NCI-H187 treated with DMSO at 0.1 percent for 48 hours (cell line): ENCODE measurements at regions not wholly inside any gene's neighbourhood (a gene's known extent, or its start where the extent isn't known, plus 50 kb on each side); places are given as distances from the start of the nearest gene placed in this dataset.

Experiments used
- DNase-seq: peaks from one replicate; lab custom pipeline; 2025; lab: John Stamatoyannopoulos, UW

DNA sequence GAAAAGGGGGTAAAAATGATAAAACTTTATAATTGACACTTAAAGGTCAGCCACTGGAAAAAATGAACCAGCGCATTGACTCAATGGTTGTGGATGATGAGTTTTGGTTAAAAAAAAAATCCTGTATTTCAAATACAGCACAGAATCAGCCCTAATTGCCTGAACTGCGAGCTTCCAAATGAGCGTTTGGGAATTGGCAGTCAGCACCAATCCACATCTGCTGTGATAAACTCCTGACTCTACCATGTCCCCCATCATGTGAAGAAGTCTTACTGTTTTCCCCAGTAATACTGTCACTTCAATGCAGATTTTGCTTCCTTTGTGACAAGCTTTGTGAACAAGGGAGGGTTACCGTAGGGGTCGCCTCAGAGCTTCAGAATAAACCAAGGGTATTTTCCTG is 235.4 kb downstream of the EBLN2 start:
- DNase-seq: no peak

- DNase-seq: no peak
Observed at GRCh38 chr3:73298243-73299183, 237.1 kb downstream of the EBLN2 start.

- DNase-seq: no peak
Observed at GRCh38 chr3:73299184-73299691, 237.8 kb downstream of the EBLN2 start.

DNA sequence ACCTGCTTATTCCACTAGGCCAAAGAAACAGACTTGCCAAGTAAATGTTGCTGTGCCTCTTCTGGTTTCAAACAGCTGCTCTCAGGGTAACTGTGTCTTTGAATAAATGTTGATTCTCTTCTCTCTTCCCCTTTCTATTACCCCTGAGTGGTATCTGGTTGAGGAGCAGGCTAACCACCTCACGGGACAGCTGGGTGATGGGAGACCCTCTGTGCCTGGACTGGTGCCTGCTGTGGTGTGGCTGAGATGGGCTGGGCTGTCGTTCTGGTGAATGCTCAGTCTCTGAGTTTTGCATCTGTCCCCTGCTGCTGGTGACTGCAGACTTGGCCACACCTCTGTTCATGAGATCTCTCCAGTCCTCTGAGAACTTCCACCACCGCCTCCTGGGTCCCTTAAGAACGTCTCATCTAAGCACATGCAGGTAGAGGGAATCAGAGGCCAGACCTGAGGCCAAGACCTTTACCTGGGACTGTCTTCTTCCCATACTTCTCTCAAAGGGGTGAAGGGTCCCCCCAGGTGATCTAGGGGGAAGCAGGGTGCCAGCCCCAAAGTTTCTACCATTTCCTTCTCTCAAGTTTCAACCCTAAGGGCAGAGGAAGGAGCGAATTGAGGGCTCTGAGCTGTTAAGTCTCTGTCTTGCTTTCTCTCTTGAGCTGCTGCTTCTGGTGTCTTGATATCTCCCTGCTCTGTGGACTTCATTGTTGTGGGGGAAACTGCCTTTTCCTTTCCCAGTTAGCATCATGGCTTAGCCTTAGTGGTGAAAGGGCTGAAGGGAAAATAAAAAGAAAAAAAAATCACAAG is 252.9 kb downstream of the EBLN2 start:
- no peak for DNase-seq

DNA sequence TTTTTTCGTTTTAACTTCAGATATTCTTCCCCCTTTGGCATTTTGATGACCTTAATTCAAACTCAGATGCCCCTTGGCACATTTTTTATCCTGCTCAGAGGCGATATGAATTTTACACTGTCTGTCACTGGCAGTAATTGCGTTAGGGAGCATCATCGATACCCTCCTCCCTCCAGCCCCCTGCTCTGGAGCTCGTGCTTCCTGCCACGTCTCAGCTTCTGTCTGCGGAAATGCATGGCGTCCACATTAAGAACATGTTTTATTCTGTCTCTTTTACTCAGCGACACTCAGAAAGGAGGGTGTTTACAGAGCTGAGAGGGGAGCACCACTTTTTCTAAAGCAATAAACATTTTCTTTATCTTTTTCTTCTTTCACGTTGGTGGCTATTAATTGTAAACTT is 254.2 kb downstream of the EBLN2 start:
- no peak for DNase-seq

DNA sequence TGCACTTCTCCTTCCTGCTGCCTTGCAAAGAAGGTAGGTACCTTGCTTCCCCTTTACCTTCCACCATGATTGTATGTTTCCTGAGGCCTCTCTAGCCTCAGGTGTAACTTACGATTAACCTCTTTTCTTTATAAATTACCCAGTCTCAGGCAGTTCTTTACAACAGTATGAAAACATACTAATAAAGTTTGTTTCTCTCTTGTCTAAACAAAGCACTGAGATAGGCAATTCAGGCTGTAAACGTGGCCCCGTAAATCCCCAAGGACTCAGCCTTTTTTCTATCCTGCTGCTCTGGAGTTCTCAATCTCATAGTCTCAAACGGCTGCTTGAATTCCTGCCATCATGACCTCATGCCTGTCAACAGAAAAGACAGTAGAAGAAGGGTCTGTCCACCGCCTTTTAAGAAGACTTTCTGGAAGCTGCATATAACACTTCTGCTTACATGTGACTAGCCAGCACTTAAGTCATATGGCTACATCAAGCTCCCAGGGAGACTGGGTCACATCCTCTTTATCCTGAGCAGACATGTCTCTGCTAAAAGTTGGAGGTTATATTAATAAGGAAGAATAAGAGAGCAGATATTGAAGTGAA is 257.8 kb downstream of the EBLN2 start:
- no peak for DNase-seq

GRCh38 chr3:73321286-73321999 is 260.0 kb downstream of the EBLN2 start:
- no peak for DNase-seq

GRCh38 chr3:73324203-73325155 is 263.0 kb downstream of the EBLN2 start:
- DNase-seq: no peak

DNA sequence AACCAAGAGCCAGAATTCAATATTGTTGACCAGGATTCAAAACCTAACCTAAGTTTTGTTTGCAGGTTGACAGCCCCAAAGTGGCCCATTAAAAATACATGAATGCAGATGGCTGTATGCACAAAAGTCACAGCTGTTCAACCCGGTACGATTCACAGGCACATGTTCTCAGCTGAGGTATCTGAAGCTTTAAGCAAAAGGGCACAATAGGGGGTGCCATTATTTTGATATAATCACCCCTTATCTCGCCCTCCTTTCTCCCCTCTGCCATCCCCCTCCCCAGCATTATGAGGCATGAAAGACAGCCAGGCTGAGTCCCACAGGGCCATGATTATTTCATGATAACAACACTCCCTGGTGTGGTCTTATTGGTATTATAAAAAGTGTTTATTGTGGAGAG is 264.9 kb downstream of the EBLN2 start:
- no peak for DNase-seq

DNA sequence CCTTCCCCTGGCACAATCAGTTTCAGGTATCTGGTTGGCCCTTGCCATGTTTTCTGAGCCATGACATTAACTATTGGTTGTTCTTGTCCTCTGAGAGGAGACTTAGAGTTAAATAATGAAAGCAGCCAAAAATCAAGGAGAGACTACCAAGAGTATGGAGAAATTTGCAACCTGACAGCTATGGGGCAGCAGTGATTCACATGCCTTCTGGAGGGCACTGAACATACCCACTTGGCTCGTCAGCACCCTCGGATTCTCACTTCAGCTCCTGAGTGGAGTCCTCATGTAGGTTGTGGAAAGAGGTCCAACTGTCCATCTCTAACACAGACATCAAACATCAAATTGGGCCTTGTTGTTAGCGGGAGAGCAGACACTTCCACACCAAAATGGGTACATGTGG is 265.6 kb downstream of the EBLN2 start:
- DNase-seq: no peak
